ENCODE measurements at regions not wholly inside any gene's neighbourhood (a gene's known extent, or its start where the extent isn't known, plus 50 kb on each side); places are given as distances from the start of the nearest gene placed in this dataset.

- no peak for TF ChIP-seq CTCF (IDR thresholded peaks at IDR 0.05)
- TF ChIP-seq POLR2A (IDR thresholded peaks at IDR 0.05): no peak
These were observed 266.2 kb upstream of the ADGRB3 start for GRCh38 chr6:68368845-68369244.
